ENCODE measurements at regions not wholly inside any gene's neighbourhood (a gene's known extent, or its start where the extent isn't known, plus 50 kb on each side); places are given as distances from the start of the nearest gene placed in this dataset.

DNA sequence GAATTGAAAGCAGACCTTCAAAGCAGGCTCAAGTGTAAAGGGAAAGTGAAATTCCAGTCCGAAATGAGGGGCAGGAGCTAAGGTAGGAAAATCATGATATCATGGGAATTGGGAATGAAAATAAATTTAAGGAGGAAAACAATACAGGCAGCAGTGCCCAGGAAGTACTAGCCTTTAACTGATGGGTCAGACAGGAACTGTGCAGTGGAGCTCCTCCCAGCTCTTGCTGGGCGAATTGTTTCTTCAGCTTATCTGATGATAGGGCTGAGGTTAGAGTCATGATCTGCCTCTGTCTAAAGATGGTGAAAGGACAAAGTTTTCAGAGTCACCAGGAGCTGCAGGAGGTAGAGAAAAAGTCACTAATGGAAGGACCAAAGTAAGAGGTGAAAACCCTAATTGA lies 457.9 kb upstream of the PTCHD4 start:
- TF ChIP-seq, protein P1, sequence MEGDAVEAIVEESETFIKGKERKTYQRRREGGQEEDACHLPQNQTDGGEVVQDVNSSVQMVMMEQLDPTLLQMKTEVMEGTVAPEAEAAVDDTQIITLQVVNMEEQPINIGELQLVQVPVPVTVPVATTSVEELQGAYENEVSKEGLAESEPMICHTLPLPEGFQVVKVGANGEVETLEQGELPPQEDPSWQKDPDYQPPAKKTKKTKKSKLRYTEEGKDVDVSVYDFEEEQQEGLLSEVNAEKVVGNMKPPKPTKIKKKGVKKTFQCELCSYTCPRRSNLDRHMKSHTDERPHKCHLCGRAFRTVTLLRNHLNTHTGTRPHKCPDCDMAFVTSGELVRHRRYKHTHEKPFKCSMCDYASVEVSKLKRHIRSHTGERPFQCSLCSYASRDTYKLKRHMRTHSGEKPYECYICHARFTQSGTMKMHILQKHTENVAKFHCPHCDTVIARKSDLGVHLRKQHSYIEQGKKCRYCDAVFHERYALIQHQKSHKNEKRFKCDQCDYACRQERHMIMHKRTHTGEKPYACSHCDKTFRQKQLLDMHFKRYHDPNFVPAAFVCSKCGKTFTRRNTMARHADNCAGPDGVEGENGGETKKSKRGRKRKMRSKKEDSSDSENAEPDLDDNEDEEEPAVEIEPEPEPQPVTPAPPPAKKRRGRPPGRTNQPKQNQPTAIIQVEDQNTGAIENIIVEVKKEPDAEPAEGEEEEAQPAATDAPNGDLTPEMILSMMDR (conservative IDR thresholded peaks at IDR 0.05), result no peak
- TF ChIP-seq ZFX (IDR thresholded peaks at IDR 0.05), result no peak

Data from C4-2B (cell line).